Upper lobe of left lung (tissue), 4 donors: ENCODE measurements at regions not wholly inside any gene's neighbourhood (a gene's known extent, or its start where the extent isn't known, plus 50 kb on each side); places are given as distances from the start of the nearest gene placed in this dataset.

ENCODE experiments used
- EP300 ChIP-seq, 4 donors: sonication (generic); formaldehyde crosslinking; IDR thresholded peaks; one replicate each; pipeline ENCODE4 v1.5.1; 2017; ENCODE audit warnings: antibody characterized with exemption in 4 of 4, control low read depth in 2 of 4
- POLR2AphosphoS5 ChIP-seq, 2 donors: sonication (generic); formaldehyde crosslinking; IDR thresholded peaks; one replicate each; pipeline ENCODE4 v1.5.1; 2017; ENCODE audit warnings: antibody characterized with exemption in 2 of 2
- TF ChIP-seq, protein P1 (sequence below), 6 experiments: fragments of 450-650 bp in 4 of 6; fragments of 200-600 bp in 2 of 6; sonication (generic) in 2 of 6; IDR thresholded peaks; one replicate each; pipeline ENCODE4 v1.5.1; 2016 to 2019; ENCODE audit warnings: antibody characterized with exemption in 6 of 6

- no peak for TF ChIP-seq POLR2AphosphoS5 (IDR thresholded peaks at IDR 0.05)
- TF ChIP-seq, protein P1, sequence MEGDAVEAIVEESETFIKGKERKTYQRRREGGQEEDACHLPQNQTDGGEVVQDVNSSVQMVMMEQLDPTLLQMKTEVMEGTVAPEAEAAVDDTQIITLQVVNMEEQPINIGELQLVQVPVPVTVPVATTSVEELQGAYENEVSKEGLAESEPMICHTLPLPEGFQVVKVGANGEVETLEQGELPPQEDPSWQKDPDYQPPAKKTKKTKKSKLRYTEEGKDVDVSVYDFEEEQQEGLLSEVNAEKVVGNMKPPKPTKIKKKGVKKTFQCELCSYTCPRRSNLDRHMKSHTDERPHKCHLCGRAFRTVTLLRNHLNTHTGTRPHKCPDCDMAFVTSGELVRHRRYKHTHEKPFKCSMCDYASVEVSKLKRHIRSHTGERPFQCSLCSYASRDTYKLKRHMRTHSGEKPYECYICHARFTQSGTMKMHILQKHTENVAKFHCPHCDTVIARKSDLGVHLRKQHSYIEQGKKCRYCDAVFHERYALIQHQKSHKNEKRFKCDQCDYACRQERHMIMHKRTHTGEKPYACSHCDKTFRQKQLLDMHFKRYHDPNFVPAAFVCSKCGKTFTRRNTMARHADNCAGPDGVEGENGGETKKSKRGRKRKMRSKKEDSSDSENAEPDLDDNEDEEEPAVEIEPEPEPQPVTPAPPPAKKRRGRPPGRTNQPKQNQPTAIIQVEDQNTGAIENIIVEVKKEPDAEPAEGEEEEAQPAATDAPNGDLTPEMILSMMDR (IDR thresholded peaks at IDR 0.05) = no peak
- no peak for TF ChIP-seq EP300 (IDR thresholded peaks at IDR 0.05)
Measured at GRCh38 chr18:77970814-77971213, 721.2 kb downstream of the GALR1 start.
